GM10248 (cell line): ENCODE measurements at regions not wholly inside any gene's neighbourhood (a gene's known extent, or its start where the extent isn't known, plus 50 kb on each side); places are given as distances from the start of the nearest gene placed in this dataset.
"Not testable (repeated sequence)": the region's sequence is repeated elsewhere in the genome, so short reads cannot be mapped to it uniquely, and the experiment has no call there.

Experiments used
- CTCF ChIA-PET: fragments of 300-600 bp; sonication (Branson Sonifier 250); formaldehyde crosslinking; extraction: SDS; loops from one replicate; lab custom pipeline; 2021; ENCODE audit warnings: antibody characterized with exemption; lab: Yijun Ruan, JAX
- POLR2A ChIA-PET: fragments of 350-650 bp; sonication (Branson Sonifier 250); formaldehyde crosslinking; extraction: SDS; loops from one replicate; lab custom pipeline; 2020; ENCODE audit warnings: antibody characterized with exemption; lab: Yijun Ruan, JAX
- DNase-seq: peaks from one replicate; pipeline ENCODE4 v3.0.0; 2012; ENCODE audit errors: extremely low spot score
- CTCF ChIP-seq: IDR thresholded peaks from 2 replicates; pipeline ENCODE4 v1.5.1; 2012; ENCODE audit warnings: mild to moderate bottlenecking, low read depth; ENCODE audit errors: extremely low read depth, missing control alignments, control extremely low read depth

GRCh38 chr2:111618226-111618977, 265.6 kb downstream of the ANAPC1 start:
- ChIA-PET CTCF (interaction anchor here (1.4 to 2.6 kb wide), 2 partner anchors 14 to 21 kb away, joined by 3 to 6 read pairs; no protein-coding TSS in a partner anchor), POLR2A (no interaction called here)
- no peak for TF ChIP-seq CTCF
- no peak for DNase-seq

GRCh38 chr2:111618978-111619902, 264.8 kb downstream of the ANAPC1 start:
- POLR2A ChIA-PET: no interaction called here
- DNase-seq: no peak
- no peak for TF ChIP-seq CTCF
- CTCF ChIA-PET: interaction anchor here (0.8 to 2.6 kb wide), 3 partner anchors 11 to 20 kb away, joined by 3 to 6 read pairs (median 3); no protein-coding TSS in a partner anchor

- TF ChIP-seq CTCF: no peak
- ChIA-PET CTCF (interaction anchor here (2.6 kb wide), 1 partner anchor 12 kb away, joined by 6 read pairs; no protein-coding TSS in a partner anchor), POLR2A (no interaction called here)
- DNase-seq: no peak
These were observed 263.7 kb downstream of the ANAPC1 start for GRCh38 chr2:111620281-111620680.

- POLR2A ChIA-PET: no interaction called here
- DNase-seq: no peak
- CTCF ChIA-PET: no interaction called here
- TF ChIP-seq CTCF: no peak
These were observed 261.1 kb downstream of the ANAPC1 start for GRCh38 chr2:111622859-111623258.

GRCh38 chr2:111623380-111623779, 260.6 kb downstream of the ANAPC1 start:
- POLR2A ChIA-PET: no interaction called here
- DNase-seq: no peak
- CTCF ChIA-PET: no interaction called here
- no peak for TF ChIP-seq CTCF

GRCh38 chr2:111624411-111625156, 259.4 kb downstream of the ANAPC1 start:
- ChIA-PET CTCF (interaction anchor here (1.6 kb wide), 1 partner anchor 16 kb away, joined by 4 read pairs; no protein-coding TSS in a partner anchor), POLR2A (no interaction called here)
- no peak for DNase-seq
- TF ChIP-seq CTCF: no peak

GRCh38 chr2:111625157-111625537, 258.8 kb downstream of the ANAPC1 start:
- CTCF ChIA-PET: interaction anchor here (1.6 kb wide), 1 partner anchor 16 kb away, joined by 4 read pairs; no protein-coding TSS in a partner anchor
- POLR2A ChIA-PET, DNase-seq: not testable (repeated sequence)
